ENCODE measurements at regions not wholly inside any gene's neighbourhood (a gene's known extent, or its start where the extent isn't known, plus 50 kb on each side); places are given as distances from the start of the nearest gene placed in this dataset.

DNA sequence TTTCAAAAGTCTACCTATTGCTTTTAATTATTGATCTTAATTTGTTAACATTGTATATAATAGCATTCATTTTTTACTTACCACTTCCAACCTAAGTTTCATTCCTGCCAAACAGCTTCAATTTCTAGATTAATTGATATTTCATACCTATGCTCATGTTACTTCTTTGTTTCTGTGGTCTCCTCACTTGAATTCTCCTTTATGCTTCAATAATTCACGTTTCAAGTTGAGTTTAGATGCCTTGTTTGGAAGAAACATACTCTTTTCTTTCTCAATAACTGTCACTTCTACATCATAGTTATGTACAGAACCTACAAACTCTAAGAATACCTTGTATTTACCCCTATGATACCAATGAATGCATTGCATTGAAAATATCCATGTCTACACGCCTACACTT lies 862.2 kb upstream of the LRATD1 start (continued):
- TF ChIP-seq, protein P1, sequence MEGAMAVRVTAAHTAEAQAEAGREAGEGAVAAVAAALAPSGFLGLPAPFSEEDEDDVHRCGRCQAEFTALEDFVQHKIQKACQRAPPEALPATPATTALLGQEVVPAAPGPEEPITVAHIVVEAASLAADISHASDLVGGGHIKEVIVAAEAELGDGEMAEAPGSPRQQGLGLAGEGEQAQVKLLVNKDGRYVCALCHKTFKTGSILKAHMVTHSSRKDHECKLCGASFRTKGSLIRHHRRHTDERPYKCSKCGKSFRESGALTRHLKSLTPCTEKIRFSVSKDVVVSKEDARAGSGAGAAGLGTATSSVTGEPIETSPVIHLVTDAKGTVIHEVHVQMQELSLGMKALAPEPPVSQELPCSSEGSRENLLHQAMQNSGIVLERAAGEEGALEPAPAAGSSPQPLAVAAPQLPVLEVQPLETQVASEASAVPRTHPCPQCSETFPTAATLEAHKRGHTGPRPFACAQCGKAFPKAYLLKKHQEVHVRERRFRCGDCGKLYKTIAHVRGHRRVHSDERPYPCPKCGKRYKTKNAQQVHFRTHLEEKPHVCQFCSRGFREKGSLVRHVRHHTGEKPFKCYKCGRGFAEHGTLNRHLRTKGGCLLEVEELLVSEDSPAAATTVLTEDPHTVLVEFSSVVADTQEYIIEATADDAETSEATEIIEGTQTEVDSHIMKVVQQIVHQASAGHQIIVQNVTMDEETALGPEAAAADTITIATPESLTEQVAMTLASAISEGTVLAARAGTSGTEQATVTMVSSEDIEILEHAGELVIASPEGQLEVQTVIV (IDR thresholded peaks at IDR 0.05; ENCODE audit: borderline replicate concordance, partially characterized antibody): no peak
- peak; percentile 54 to 58; a peak in 1 of 4 replicates for TF ChIP-seq BHLHE40 (IDR thresholded peaks at IDR 0.05; ENCODE audit: borderline replicate concordance in 1 of 2, low read depth in 2 of 2, low read length in 1 of 2)
- TF ChIP-seq CREB1 (IDR thresholded peaks at IDR 0.05; ENCODE audit: low read depth): no peak
- no peak for TF ChIP-seq ZNF274 (IDR thresholded peaks at IDR 0.05; ENCODE audit: insufficient read depth, insufficient read length)
- TF ChIP-seq, protein P2, sequence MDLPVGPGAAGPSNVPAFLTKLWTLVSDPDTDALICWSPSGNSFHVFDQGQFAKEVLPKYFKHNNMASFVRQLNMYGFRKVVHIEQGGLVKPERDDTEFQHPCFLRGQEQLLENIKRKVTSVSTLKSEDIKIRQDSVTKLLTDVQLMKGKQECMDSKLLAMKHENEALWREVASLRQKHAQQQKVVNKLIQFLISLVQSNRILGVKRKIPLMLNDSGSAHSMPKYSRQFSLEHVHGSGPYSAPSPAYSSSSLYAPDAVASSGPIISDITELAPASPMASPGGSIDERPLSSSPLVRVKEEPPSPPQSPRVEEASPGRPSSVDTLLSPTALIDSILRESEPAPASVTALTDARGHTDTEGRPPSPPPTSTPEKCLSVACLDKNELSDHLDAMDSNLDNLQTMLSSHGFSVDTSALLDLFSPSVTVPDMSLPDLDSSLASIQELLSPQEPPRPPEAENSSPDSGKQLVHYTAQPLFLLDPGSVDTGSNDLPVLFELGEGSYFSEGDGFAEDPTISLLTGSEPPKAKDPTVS (IDR thresholded peaks at IDR 0.05; ENCODE audit: low read depth, low read length): no peak
- TF ChIP-seq RAD51 (IDR thresholded peaks at IDR 0.05): no peak
- TF ChIP-seq, protein P3, sequence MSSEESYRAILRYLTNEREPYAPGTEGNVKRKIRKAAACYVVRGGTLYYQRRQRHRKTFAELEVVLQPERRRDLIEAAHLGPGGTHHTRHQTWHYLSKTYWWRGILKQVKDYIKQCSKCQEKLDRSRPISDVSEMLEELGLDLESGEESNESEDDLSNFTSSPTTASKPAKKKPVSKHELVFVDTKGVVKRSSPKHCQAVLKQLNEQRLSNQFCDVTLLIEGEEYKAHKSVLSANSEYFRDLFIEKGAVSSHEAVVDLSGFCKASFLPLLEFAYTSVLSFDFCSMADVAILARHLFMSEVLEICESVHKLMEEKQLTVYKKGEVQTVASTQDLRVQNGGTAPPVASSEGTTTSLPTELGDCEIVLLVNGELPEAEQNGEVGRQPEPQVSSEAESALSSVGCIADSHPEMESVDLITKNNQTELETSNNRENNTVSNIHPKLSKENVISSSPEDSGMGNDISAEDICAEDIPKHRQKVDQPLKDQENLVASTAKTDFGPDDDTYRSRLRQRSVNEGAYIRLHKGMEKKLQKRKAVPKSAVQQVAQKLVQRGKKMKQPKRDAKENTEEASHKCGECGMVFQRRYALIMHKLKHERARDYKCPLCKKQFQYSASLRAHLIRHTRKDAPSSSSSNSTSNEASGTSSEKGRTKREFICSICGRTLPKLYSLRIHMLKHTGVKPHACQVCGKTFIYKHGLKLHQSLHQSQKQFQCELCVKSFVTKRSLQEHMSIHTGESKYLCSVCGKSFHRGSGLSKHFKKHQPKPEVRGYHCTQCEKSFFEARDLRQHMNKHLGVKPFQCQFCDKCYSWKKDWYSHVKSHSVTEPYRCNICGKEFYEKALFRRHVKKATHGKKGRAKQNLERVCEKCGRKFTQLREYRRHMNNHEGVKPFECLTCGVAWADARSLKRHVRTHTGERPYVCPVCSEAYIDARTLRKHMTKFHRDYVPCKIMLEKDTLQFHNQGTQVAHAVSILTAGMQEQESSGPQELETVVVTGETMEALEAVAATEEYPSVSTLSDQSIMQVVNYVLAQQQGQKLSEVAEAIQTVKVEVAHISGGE (CRISPR knock-in tag; IDR thresholded peaks at IDR 0.05): no peak
- no peak for TF ChIP-seq PAX8 (IDR thresholded peaks at IDR 0.05)
- no peak; the same call in 1 of the 2 replicates for TF ChIP-seq IKZF1 (conservative IDR thresholded peaks at IDR 0.05)
- TF ChIP-seq CBFB (IDR thresholded peaks at IDR 0.05; ENCODE audit: low read depth): no peak
- no peak for TF ChIP-seq CEBPB (IDR thresholded peaks at IDR 0.05; ENCODE audit: borderline replicate concordance in 1 of 2, low read depth in 2 of 2, low read length in 2 of 2)
- peak in 1 of 2 experiments; percentile 51; a peak in 2 of 4 replicates for TF ChIP-seq EP300 (IDR thresholded peaks at IDR 0.05; ENCODE audit: borderline replicate concordance in 1 of 2, control insufficient read depth in 1 of 2, low read depth in 2 of 2, low read length in 2 of 2)
- TF ChIP-seq BMI1 (IDR thresholded peaks at IDR 0.05; ENCODE audit: borderline replicate concordance): peak; percentile 23; the same call in 1 of the 2 replicates
- TF ChIP-seq ZSCAN29 (IDR thresholded peaks at IDR 0.05): no peak
- no peak for TF ChIP-seq IRF4 (IDR thresholded peaks at IDR 0.05; ENCODE audit: low read depth, low read length)
- no peak for TF ChIP-seq ZNF622 (IDR thresholded peaks at IDR 0.05)
- no peak for TF ChIP-seq CREM (IDR thresholded peaks at IDR 0.05; ENCODE audit: low read depth)
- peak; percentile 11 for TF ChIP-seq MEF2B (IDR thresholded peaks at IDR 0.05; ENCODE audit: partially characterized antibody, poor library complexity, severe bottlenecking)
- TF ChIP-seq CHD4 (IDR thresholded peaks at IDR 0.05): no peak
- TF ChIP-seq HDAC6 (IDR thresholded peaks at IDR 0.05; ENCODE audit: unreplicated experiment): no peak
- TF ChIP-seq, protein P4, sequence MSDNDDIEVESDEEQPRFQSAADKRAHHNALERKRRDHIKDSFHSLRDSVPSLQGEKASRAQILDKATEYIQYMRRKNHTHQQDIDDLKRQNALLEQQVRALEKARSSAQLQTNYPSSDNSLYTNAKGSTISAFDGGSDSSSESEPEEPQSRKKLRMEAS (IDR thresholded peaks at IDR 0.05; ENCODE audit: low read depth, low read length): no peak
- TF ChIP-seq, protein P5, sequence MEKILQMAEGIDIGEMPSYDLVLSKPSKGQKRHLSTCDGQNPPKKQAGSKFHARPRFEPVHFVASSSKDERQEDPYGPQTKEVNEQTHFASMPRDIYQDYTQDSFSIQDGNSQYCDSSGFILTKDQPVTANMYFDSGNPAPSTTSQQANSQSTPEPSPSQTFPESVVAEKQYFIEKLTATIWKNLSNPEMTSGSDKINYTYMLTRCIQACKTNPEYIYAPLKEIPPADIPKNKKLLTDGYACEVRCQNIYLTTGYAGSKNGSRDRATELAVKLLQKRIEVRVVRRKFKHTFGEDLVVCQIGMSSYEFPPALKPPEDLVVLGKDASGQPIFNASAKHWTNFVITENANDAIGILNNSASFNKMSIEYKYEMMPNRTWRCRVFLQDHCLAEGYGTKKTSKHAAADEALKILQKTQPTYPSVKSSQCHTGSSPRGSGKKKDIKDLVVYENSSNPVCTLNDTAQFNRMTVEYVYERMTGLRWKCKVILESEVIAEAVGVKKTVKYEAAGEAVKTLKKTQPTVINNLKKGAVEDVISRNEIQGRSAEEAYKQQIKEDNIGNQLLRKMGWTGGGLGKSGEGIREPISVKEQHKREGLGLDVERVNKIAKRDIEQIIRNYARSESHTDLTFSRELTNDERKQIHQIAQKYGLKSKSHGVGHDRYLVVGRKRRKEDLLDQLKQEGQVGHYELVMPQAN (conservative IDR thresholded peaks at IDR 0.05): no peak
